AG04450 (cell line): ENCODE measurements at regions not wholly inside any gene's neighbourhood (a gene's known extent, or its start where the extent isn't known, plus 50 kb on each side); places are given as distances from the start of the nearest gene placed in this dataset.

ENCODE experiments used
- CTCF ChIA-PET: fragments of 300-600, 350-600 bp; formaldehyde crosslinking; extraction: SDS; loops from one replicate; lab custom pipeline; 2022; ENCODE audit warnings: antibody characterized with exemption, inconsistent platforms; lab: Charles Lee
- POLR2A ChIA-PET: fragments of 350-600 bp; formaldehyde crosslinking; extraction: SDS; loops from one replicate; lab custom pipeline; 2021; ENCODE audit warnings: antibody characterized with exemption, inconsistent platforms; lab: Yijun Ruan, JAX
- DNase-seq: peaks from one replicate; pipeline ENCODE4 v3.0.0-alpha.2; 2011; ENCODE audit warnings: low read depth, low spot score
- H3K27ac ChIP-seq: one replicate; pipeline ENCODE4 v1.5.1; 2012; ENCODE audit warnings: low read depth, low read length, control low read depth
- H3K27me3 ChIP-seq: one replicate; pipeline ENCODE4 v1.6.0; 2012; ENCODE audit warnings: low read length; ENCODE audit not compliant: control insufficient read depth, insufficient read depth
- H3K4me3 ChIP-seq: 2 replicates; pipeline ENCODE4 v1.5.1; 2011; ENCODE audit warnings: mild to moderate bottlenecking, low read depth, low read length, control low read depth
- H3K9me3 ChIP-seq: 2 replicates; pipeline ENCODE4 v1.5.1; 2012; ENCODE audit warnings: low read length; ENCODE audit not compliant: control insufficient read depth, insufficient read depth
- TF ChIP-seq, protein P1 (sequence below): IDR thresholded peaks from 2 replicates; pipeline ENCODE4 v1.5.1; 2011; ENCODE audit warnings: low read depth, low read length, control low read depth, inconsistent platforms

DNA sequence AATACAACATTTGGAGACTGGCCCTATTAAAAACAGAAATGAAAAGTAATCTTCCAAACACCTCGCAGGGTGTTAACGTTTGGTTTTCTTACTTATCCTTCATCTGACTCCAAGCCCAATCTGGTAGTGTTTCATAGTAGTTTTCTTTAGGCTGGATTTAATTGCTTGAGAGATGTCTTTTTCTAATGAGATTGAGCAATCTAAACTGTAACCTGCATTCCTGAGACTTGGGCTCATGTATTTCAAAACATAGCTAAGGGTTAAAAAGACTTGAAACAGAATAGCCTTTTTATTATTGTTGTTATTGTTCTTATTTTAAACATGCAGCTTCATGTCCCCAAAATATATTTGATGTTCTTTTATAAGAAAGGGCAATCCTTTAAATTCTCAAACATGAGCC is 278.9 kb downstream of the TGFB2 start:
- no peak for DNase-seq
- TF ChIP-seq, protein P1, sequence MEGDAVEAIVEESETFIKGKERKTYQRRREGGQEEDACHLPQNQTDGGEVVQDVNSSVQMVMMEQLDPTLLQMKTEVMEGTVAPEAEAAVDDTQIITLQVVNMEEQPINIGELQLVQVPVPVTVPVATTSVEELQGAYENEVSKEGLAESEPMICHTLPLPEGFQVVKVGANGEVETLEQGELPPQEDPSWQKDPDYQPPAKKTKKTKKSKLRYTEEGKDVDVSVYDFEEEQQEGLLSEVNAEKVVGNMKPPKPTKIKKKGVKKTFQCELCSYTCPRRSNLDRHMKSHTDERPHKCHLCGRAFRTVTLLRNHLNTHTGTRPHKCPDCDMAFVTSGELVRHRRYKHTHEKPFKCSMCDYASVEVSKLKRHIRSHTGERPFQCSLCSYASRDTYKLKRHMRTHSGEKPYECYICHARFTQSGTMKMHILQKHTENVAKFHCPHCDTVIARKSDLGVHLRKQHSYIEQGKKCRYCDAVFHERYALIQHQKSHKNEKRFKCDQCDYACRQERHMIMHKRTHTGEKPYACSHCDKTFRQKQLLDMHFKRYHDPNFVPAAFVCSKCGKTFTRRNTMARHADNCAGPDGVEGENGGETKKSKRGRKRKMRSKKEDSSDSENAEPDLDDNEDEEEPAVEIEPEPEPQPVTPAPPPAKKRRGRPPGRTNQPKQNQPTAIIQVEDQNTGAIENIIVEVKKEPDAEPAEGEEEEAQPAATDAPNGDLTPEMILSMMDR, result no peak
- no peaks in the 10 kb centered on the region for H3K27me3 ChIP-seq
- ChIA-PET POLR2A (interaction anchor here (0.9 kb wide), 1 partner anchor 279 kb away, joined by 3 read pairs; the partner anchor contains the start of gene TGFB2), CTCF (no interaction called here)
- no peak overlapping the region for H3K4me3 ChIP-seq
- H3K9me3 ChIP-seq, result no peaks in the 10 kb centered on the region; the same call in 1 of the 2 replicates
- no peak overlapping the region for H3K27ac ChIP-seq

DNA sequence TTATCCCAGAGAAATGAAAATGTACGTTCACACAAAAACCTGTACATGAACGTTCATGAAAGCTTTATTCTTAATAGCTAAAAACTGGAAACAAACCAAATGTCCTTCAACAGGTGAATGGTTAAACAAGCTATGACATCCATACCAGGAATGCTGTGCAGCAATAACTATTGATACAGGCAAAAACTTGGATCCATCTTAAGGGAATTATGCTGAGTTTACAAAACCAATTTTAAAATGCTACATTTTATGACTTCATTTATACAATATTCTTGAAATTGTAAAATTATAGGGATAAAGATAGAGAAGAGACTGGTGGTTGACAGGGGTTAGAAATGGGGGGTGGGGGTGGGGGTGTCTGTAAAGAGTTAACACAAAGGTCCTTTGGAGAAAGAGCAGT is 280.3 kb downstream of the TGFB2 start:
- Histone ChIP-seq H3K9me3 (no peaks in the 10 kb centered on the region; the same call in 1 of the 2 replicates), H3K27me3 (no peaks in the 10 kb centered on the region), H3K4me3 (no peak overlapping the region), H3K27ac (no peak overlapping the region)
- no peak for DNase-seq
- TF ChIP-seq, protein P1, result no peak
- ChIA-PET POLR2A (no interaction called here), CTCF (interaction anchor here (0.6 kb wide), 1 partner anchor 48 kb away, joined by 3 read pairs; no protein-coding TSS in a partner anchor)

- Histone ChIP-seq H3K27me3 (no peaks in the 10 kb centered on the region), H3K4me3 (no peak overlapping the region), H3K27ac (no peak overlapping the region), H3K9me3 (no peaks in the 10 kb centered on the region)
- POLR2A ChIA-PET, result no interaction called here
- CTCF ChIA-PET, result no interaction called here
- no peak for DNase-seq
- TF ChIP-seq, protein P1, result no peak
These were observed 288.3 kb downstream of the TGFB2 start for GRCh38 chr1:218633238-218633988.

- Histone ChIP-seq H3K27me3 (no peaks in the 10 kb centered on the region), H3K4me3 (no peak overlapping the region), H3K9me3 (no peaks in the 10 kb centered on the region), H3K27ac (no peak overlapping the region)
- ChIA-PET CTCF (no interaction called here), POLR2A (no interaction called here)
- no peak for DNase-seq
- TF ChIP-seq, protein P1, result no peak
These were observed 289.1 kb downstream of the TGFB2 start for GRCh38 chr1:218634212-218634611.

DNA sequence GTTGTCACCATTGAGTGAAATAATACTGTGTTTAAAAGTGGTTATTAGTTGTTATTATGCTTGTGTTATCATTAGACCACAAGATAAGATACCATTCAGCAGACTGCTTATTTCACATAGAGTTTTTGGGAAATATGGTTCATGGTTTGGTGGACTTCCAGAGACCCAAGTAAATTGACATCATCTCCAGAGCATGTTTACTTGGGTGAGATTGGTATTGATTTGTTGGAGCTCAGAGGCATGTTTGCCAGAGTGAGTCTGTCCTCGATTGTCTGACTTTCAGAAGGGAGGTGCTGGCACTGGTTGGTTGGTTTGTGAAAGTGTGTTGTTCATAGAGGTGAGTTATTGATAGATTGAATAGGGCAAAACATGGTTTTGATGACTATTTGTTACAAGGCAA is 291.4 kb downstream of the TGFB2 start:
- TF ChIP-seq, protein P1, result no peak
- Histone ChIP-seq H3K27me3 (no peaks in the 10 kb centered on the region), H3K4me3 (no peak overlapping the region), H3K27ac (no peak overlapping the region), H3K9me3 (no peaks in the 10 kb centered on the region)
- CTCF ChIA-PET, result no interaction called here
- POLR2A ChIA-PET, result no interaction called here
- DNase-seq, result no peak
